ENCODE measurements at regions not wholly inside any gene's neighbourhood (a gene's known extent, or its start where the extent isn't known, plus 50 kb on each side); places are given as distances from the start of the nearest gene placed in this dataset.
"Not testable (repeated sequence)": the region's sequence is repeated elsewhere in the genome, so short reads cannot be mapped to it uniquely, and the experiment has no call there.

GRCh38 chr18:76602191-76602590, 107.1 kb upstream of the ZNF516 start:
- DNase-seq = no peak

GRCh38 chr18:76600076-76600475, 105.0 kb upstream of the ZNF516 start:
- DNase-seq = not testable (repeated sequence)

GRCh38 chr18:76594966-76595365, 99.9 kb upstream of the ZNF516 start:
- DNase-seq = no peak

GRCh38 chr18:76593843-76594242, 98.8 kb upstream of the ZNF516 start:
- DNase-seq = no peak

GRCh38 chr18:76592981-76593381, 97.9 kb upstream of the ZNF516 start:
- DNase-seq = no peak

- no peak for DNase-seq
These were observed 97.1 kb upstream of the ZNF516 start for GRCh38 chr18:76592096-76592495.

- DNase-seq = no peak
These were observed 94.8 kb upstream of the ZNF516 start for GRCh38 chr18:76589866-76590265.

GRCh38 chr18:76589316-76589715, 94.3 kb upstream of the ZNF516 start:
- DNase-seq = no peak

- DNase-seq = no peak
These were observed 93.7 kb upstream of the ZNF516 start for GRCh38 chr18:76588601-76589226.

GRCh38 chr18:76587879-76588271, 92.8 kb upstream of the ZNF516 start:
- no peak for DNase-seq

GRCh38 chr18:76587147-76587878, 92.3 kb upstream of the ZNF516 start:
- DNase-seq = no peak

- DNase-seq = no peak
These were observed 89.6 kb upstream of the ZNF516 start for GRCh38 chr18:76584414-76585310.

- DNase-seq = no peak
These were observed 86.2 kb upstream of the ZNF516 start for GRCh38 chr18:76581261-76581660.

GRCh38 chr18:76580288-76580962, 85.4 kb upstream of the ZNF516 start:
- DNase-seq = no peak

- no peak for DNase-seq
These were observed 84.3 kb upstream of the ZNF516 start for GRCh38 chr18:76579301-76579695.

GRCh38 chr18:76578571-76579300, 83.7 kb upstream of the ZNF516 start:
- DNase-seq = no peak

GRCh38 chr18:76573325-76574025, 78.4 kb upstream of the ZNF516 start:
- DNase-seq = no peak

- DNase-seq = no peak
These were observed 77.6 kb upstream of the ZNF516 start for GRCh38 chr18:76572518-76573247.

GRCh38 chr18:76571689-76572088, 76.6 kb upstream of the ZNF516 start:
- DNase-seq = no peak

- DNase-seq = no peak
These were observed 75.8 kb upstream of the ZNF516 start for GRCh38 chr18:76570856-76571255.
